Neural cell (in vitro differentiated cells): ENCODE measurements at regions not wholly inside any gene's neighbourhood (a gene's known extent, or its start where the extent isn't known, plus 50 kb on each side); places are given as distances from the start of the nearest gene placed in this dataset.

ENCODE experiments used
- H2AFZ ChIP-seq: fragments of 200-600, 300-800 bp; sonication (generic), shearing (Covaris generic); 2 replicates; pipeline ENCODE4 v1.6.0; 2014; ENCODE audit warnings: low read depth, mild to moderate bottlenecking, antibody characterized with exemption, low read length, moderate library complexity
- H3F3A ChIP-seq: fragments of 200-600 bp; shearing (Covaris generic); 2 replicates; pipeline ENCODE4 v1.6.1; 2016; ENCODE audit warnings: mild to moderate bottlenecking, moderate library complexity, mixed read lengths, antibody characterized with exemption, low read length; ENCODE audit not compliant: insufficient read depth, poor library complexity, severe bottlenecking
- H3K27ac ChIP-seq: fragments of 200-600, 300-800 bp; sonication (generic), shearing (Covaris generic); 2 replicates; pipeline ENCODE4 v1.5.1; 2014; ENCODE audit warnings: mild to moderate bottlenecking, low read length, moderate library complexity
- H3K27me3 ChIP-seq: fragments of 300-800, 200-600 bp; sonication (generic), shearing (Covaris generic); 2 replicates; pipeline ENCODE4 v1.6.0; 2014; ENCODE audit warnings: mild to moderate bottlenecking, low read depth, low read length, moderate library complexity; ENCODE audit not compliant: insufficient read depth
- H3K36me3 ChIP-seq: fragments of 300-800, 200-600 bp; sonication (generic), shearing (Covaris generic); 2 replicates; pipeline ENCODE4 v1.5.1; 2014; ENCODE audit warnings: mild to moderate bottlenecking, antibody characterized with exemption, low read length, moderate library complexity; ENCODE audit not compliant: insufficient read depth
- H3K4me2 ChIP-seq: fragments of 300-800, 200-600 bp; sonication (generic), shearing (Covaris generic); 2 replicates; pipeline ENCODE4 v1.6.0; 2014; ENCODE audit warnings: mild to moderate bottlenecking, low read length
- H3K4me3 ChIP-seq: fragments of 300-800, 200-600 bp; sonication (generic), shearing (Covaris generic); 2 replicates; pipeline ENCODE4 v1.5.1; 2014; ENCODE audit warnings: mild to moderate bottlenecking, low read length, moderate library complexity
- H3K79me2 ChIP-seq: fragments of 200-600 bp; shearing (Covaris generic); replicated peaks from 2 replicates; pipeline ENCODE4 v1.6.0; 2014; ENCODE audit warnings: mild to moderate bottlenecking, low read length, moderate library complexity; ENCODE audit not compliant: insufficient read depth
- H3K9ac ChIP-seq: fragments of 300-800, 200-600 bp; sonication (generic), shearing (Covaris generic); 2 replicates; pipeline ENCODE4 v1.6.1; 2016; ENCODE audit warnings: mild to moderate bottlenecking, low read length, mixed read lengths
- H3K9me2 ChIP-seq: fragments of 200-600 bp; shearing (Covaris generic); 2 replicates; pipeline ENCODE4 v1.6.1; 2016; ENCODE audit warnings: mild to moderate bottlenecking, low read length, mixed read lengths; ENCODE audit not compliant: insufficient read depth
- H3K9me3 ChIP-seq: fragments of 200-600, 300-800 bp; sonication (generic), shearing (Covaris generic); 2 replicates; pipeline ENCODE4 v1.6.1; 2016; ENCODE audit warnings: mild to moderate bottlenecking, mixed run types, low read length, moderate library complexity, mixed read lengths
- H4K20me1 ChIP-seq: fragments of 200-600 bp; shearing (Covaris generic); 2 replicates; pipeline ENCODE4 v1.6.1; 2016; ENCODE audit warnings: mild to moderate bottlenecking, mixed run types; ENCODE audit not compliant: insufficient read depth
- CTCF ChIP-seq: fragments of 450-650 bp; IDR thresholded peaks from 2 replicates; pipeline ENCODE4 v1.5.1; 2014; ENCODE audit warnings: antibody characterized with exemption, mild to moderate bottlenecking, moderate library complexity; ENCODE audit not compliant: poor library complexity, severe bottlenecking
- EP300 ChIP-seq: fragments of 450-650 bp; conservative IDR thresholded peaks from 2 replicates; pipeline ENCODE4 v1.6.1; 2014; ENCODE audit warnings: antibody characterized with exemption, mild to moderate bottlenecking, moderate library complexity; ENCODE audit not compliant: poor library complexity, severe bottlenecking
- EZH2 ChIP-seq: fragments of 200-600, 300-800 bp; shearing (Covaris generic), sonication (generic); IDR thresholded peaks from 2 replicates; pipeline ENCODE4 v1.6.1; 2014; ENCODE audit warnings: antibody characterized with exemption, low read length, borderline replicate concordance, mild to moderate bottlenecking; ENCODE audit not compliant: insufficient read depth, poor library complexity, severe bottlenecking
- MXI1 ChIP-seq: fragments of 450-650 bp; conservative IDR thresholded peaks from 2 replicates; pipeline ENCODE4 v1.6.1; 2014; ENCODE audit warnings: antibody characterized with exemption, mild to moderate bottlenecking; ENCODE audit not compliant: poor library complexity, severe bottlenecking
- POLR2AphosphoS5 ChIP-seq: IDR thresholded peaks from 2 replicates; pipeline ENCODE4 v1.6.1; 2012
- RAD21 ChIP-seq: fragments of 450-650 bp; conservative IDR thresholded peaks from 2 replicates; pipeline ENCODE4 v1.6.1; 2014; ENCODE audit warnings: antibody characterized with exemption, mild to moderate bottlenecking, moderate library complexity
- REST ChIP-seq: IDR thresholded peaks from 2 replicates; pipeline ENCODE4 v1.6.1; 2012; ENCODE audit warnings: borderline replicate concordance
- SMC3 ChIP-seq: fragments of 450-650 bp; conservative IDR thresholded peaks from 2 replicates; pipeline ENCODE4 v1.6.1; 2014; ENCODE audit warnings: antibody characterized with exemption, mild to moderate bottlenecking, moderate library complexity; ENCODE audit not compliant: poor library complexity
- TAF1 ChIP-seq: IDR thresholded peaks from 2 replicates; pipeline ENCODE4 v1.6.1; 2012; ENCODE audit warnings: low read depth

DNA sequence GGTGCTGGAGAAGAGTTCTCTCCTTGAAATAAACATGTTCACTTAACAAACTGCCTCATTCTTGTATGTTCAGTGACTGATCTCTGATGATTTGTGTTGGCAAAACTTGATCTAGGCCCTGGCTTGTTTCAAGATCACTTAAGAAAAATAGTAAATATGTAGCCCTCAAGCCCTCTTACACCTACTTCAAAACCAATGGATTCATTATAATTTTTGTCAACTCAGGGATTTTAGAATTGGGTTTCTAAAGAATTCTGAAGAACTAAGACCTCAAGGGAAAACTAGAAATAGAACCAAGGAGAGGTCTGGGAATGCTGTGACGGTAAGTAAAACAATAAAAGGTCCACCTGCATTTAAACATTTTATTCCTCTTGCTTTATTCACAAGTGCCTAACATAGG is 1731.6 kb upstream of the CELF4 start:
- H2AFZ ChIP-seq = no peak overlapping the region
- no peaks in the 10 kb centered on the region for H3K36me3 ChIP-seq
- H3K27me3 ChIP-seq = no peaks in the 10 kb centered on the region
- TF ChIP-seq TAF1 (no peak), REST (no peak), CTCF (no peak), POLR2AphosphoS5 (no peak), MXI1 (no peak), EP300 (no peak)
- H3K4me2 ChIP-seq = no peak overlapping the region
- no peak overlapping the region for H3K4me3 ChIP-seq
- no peaks in the 10 kb centered on the region for H4K20me1 ChIP-seq
- H3K9me3 ChIP-seq = no peaks in the 10 kb centered on the region
- H3K9me2 ChIP-seq = no peaks in the 10 kb centered on the region
- no peak overlapping the region for H3K27ac ChIP-seq
- H3K9ac ChIP-seq = no peak overlapping the region
- H3F3A ChIP-seq = no peaks in the 10 kb centered on the region
- H3K79me2 ChIP-seq = no peaks in the 10 kb centered on the region

GRCh38 chr18:39296293-39296888 is 1730.8 kb upstream of the CELF4 start:
- Histone ChIP-seq H3K27ac (no peak overlapping the region), H4K20me1 (no peaks in the 10 kb centered on the region), H3K79me2 (no peaks in the 10 kb centered on the region), H3K4me2 (no peak overlapping the region), H3K9me2 (no peaks in the 10 kb centered on the region), H3K9me3 (no peaks in the 10 kb centered on the region), H3K9ac (no peak overlapping the region), H3K36me3 (no peaks in the 10 kb centered on the region), H2AFZ (no peak overlapping the region), H3K27me3 (no peaks in the 10 kb centered on the region), H3F3A (no peaks in the 10 kb centered on the region), H3K4me3 (no peak overlapping the region)
- TF ChIP-seq TAF1 = no peak
- no peak for TF ChIP-seq POLR2AphosphoS5
- TF ChIP-seq MXI1 = no peak
- no peak for TF ChIP-seq RAD21
- no peak for TF ChIP-seq REST
- no peak for TF ChIP-seq EZH2
- TF ChIP-seq CTCF = no peak
- TF ChIP-seq SMC3 = no peak
- no peak for TF ChIP-seq EP300
